Osteoblast (primary cell): ENCODE measurements at regions not wholly inside any gene's neighbourhood (a gene's known extent, or its start where the extent isn't known, plus 50 kb on each side); places are given as distances from the start of the nearest gene placed in this dataset.

Source experiments
- DNase-seq: peaks from one replicate; pipeline ENCODE4 v3.0.0; 2011; ENCODE audit warnings: low spot score, mixed read lengths; ENCODE audit not compliant: insufficient read length; ENCODE audit errors: missing footprints
- H2AFZ ChIP-seq: 2 replicates; pipeline ENCODE4 v1.6.0; 2011; ENCODE audit warnings: mild to moderate bottlenecking, low read length
- H3K27ac ChIP-seq: 2 replicates; pipeline ENCODE4 v1.5.1; 2011; ENCODE audit warnings: mild to moderate bottlenecking, low read depth, low read length, moderate library complexity
- H3K27me3 ChIP-seq: 2 replicates; pipeline ENCODE4 v1.6.0; 2012; ENCODE audit warnings: mild to moderate bottlenecking, control low read depth, inconsistent platforms, low read length, moderate library complexity; ENCODE audit not compliant: insufficient read depth
- H3K36me3 ChIP-seq: 2 replicates; pipeline ENCODE4 v1.5.1; 2011; ENCODE audit warnings: mild to moderate bottlenecking, low read length, control low read depth, moderate library complexity; ENCODE audit not compliant: insufficient read depth
- H3K4me1 ChIP-seq: 2 replicates; pipeline ENCODE4 v1.5.1; 2011; ENCODE audit warnings: mild to moderate bottlenecking, low read length, control low read depth, moderate library complexity; ENCODE audit not compliant: insufficient read depth
- H3K4me2 ChIP-seq: 2 replicates; pipeline ENCODE4 v1.6.0; 2011; ENCODE audit warnings: mild to moderate bottlenecking, low read length; ENCODE audit not compliant: insufficient read depth
- H3K4me3 ChIP-seq: fragments of 200-600 bp; sonication (generic); 3 replicates; pipeline ENCODE4 v1.5.1; 2012; ENCODE audit warnings: mild to moderate bottlenecking, low read length, inconsistent platforms; ENCODE audit not compliant: insufficient read depth
- H3K79me2 ChIP-seq: 2 replicates; pipeline ENCODE4 v1.6.0; 2012; ENCODE audit warnings: mild to moderate bottlenecking, low read length, control low read depth, inconsistent platforms; ENCODE audit not compliant: insufficient read depth
- H3K9me3 ChIP-seq: 2 replicates; pipeline ENCODE4 v1.5.1; 2011; ENCODE audit warnings: low read depth, low read length, control low read depth
- H4K20me1 ChIP-seq: 2 replicates; pipeline ENCODE4 v1.6.0; 2012; ENCODE audit warnings: mild to moderate bottlenecking, low read length, control low read depth; ENCODE audit not compliant: insufficient read depth
- CTCF ChIP-seq: IDR thresholded peaks from 2 replicates; pipeline ENCODE4 v1.5.1; 2011; ENCODE audit warnings: mild to moderate bottlenecking, low read depth, low read length, moderate library complexity; ENCODE audit errors: extremely low read depth

GRCh38 chr5:4095918-4096630 lies 500.4 kb downstream of the IRX1 start:
- Histone ChIP-seq H3K9me3 (peaks cover 2% of the 10 kb centered on the region), H3K4me2 (no peak overlapping the region), H4K20me1 (no peaks in the 10 kb centered on the region), H3K36me3 (no peaks in the 10 kb centered on the region), H3K4me1 (no peaks in the 10 kb centered on the region), H3K4me3 (no peak overlapping the region), H3K27ac (no peak overlapping the region), H3K27me3 (no peaks in the 10 kb centered on the region), H3K79me2 (no peaks in the 10 kb centered on the region), H2AFZ (no peak overlapping the region)
- no peak for DNase-seq
- no peak for TF ChIP-seq CTCF

GRCh38 chr5:4097199-4097598 lies 501.6 kb downstream of the IRX1 start:
- Histone ChIP-seq H4K20me1 (no peaks in the 10 kb centered on the region), H3K79me2 (no peaks in the 10 kb centered on the region), H3K27ac (no peak overlapping the region), H3K36me3 (no peaks in the 10 kb centered on the region), H3K4me3 (no peak overlapping the region), H3K27me3 (no peaks in the 10 kb centered on the region), H3K9me3 (peaks cover 7% of the 10 kb centered on the region), H3K4me1 (no peaks in the 10 kb centered on the region), H2AFZ (no peak overlapping the region), H3K4me2 (no peak overlapping the region)
- TF ChIP-seq CTCF = no peak
- no peak for DNase-seq

GRCh38 chr5:4098226-4098625 lies 502.6 kb downstream of the IRX1 start:
- no peak overlapping the region for H3K27ac ChIP-seq
- peaks cover 7% of the 10 kb centered on the region for H3K9me3 ChIP-seq
- no peaks in the 10 kb centered on the region for H3K79me2 ChIP-seq
- H3K4me1 ChIP-seq = no peaks in the 10 kb centered on the region
- no peak overlapping the region for H3K4me3 ChIP-seq
- no peak overlapping the region for H3K4me2 ChIP-seq
- H2AFZ ChIP-seq = no peak overlapping the region
- H3K36me3 ChIP-seq = no peaks in the 10 kb centered on the region
- H3K27me3 ChIP-seq = no peaks in the 10 kb centered on the region
- DNase-seq = no peak
- TF ChIP-seq CTCF = no peak
- H4K20me1 ChIP-seq = no peaks in the 10 kb centered on the region

GRCh38 chr5:4099386-4099785 lies 503.8 kb downstream of the IRX1 start:
- no peak for DNase-seq
- no peaks in the 10 kb centered on the region for H3K27me3 ChIP-seq
- TF ChIP-seq CTCF = no peak
- no peaks in the 10 kb centered on the region for H3K79me2 ChIP-seq
- no peak overlapping the region for H3K4me2 ChIP-seq
- no peak overlapping the region for H2AFZ ChIP-seq
- H3K36me3 ChIP-seq = no peaks in the 10 kb centered on the region
- no peak overlapping the region for H3K27ac ChIP-seq
- peaks cover 7% of the 10 kb centered on the region for H3K9me3 ChIP-seq
- H3K4me3 ChIP-seq = no peak overlapping the region
- H4K20me1 ChIP-seq = no peaks in the 10 kb centered on the region
- H3K4me1 ChIP-seq = no peaks in the 10 kb centered on the region
